HG02798 (cell line): ENCODE measurements at regions not wholly inside any gene's neighbourhood (a gene's known extent, or its start where the extent isn't known, plus 50 kb on each side); places are given as distances from the start of the nearest gene placed in this dataset.
"Not testable (repeated sequence)": the region's sequence is repeated elsewhere in the genome, so short reads cannot be mapped to it uniquely, and the experiment has no call there.

Experiments used
- ATAC-seq: cut with Tn5 transposase; IDR thresholded peaks from one replicate; pipeline ENCODE4 v1.9.1; 2021; ENCODE audit warnings: mild to moderate bottlenecking; ENCODE audit not compliant: unreplicated experiment, poor library complexity

- ATAC-seq, result no peak
Observed at GRCh38 chr4:105014234-105014633, 132.4 kb upstream of the TET2 start.

- ATAC-seq, result no peak
Observed at GRCh38 chr4:105014635-105015034, 132.0 kb upstream of the TET2 start.

GRCh38 chr4:105015750-105016149, 130.9 kb upstream of the TET2 start:
- ATAC-seq, result no peak

- ATAC-seq, result no peak
Observed at GRCh38 chr4:105022811-105023667, 123.6 kb upstream of the TET2 start.

GRCh38 chr4:105023668-105024055, 123.0 kb upstream of the TET2 start:
- ATAC-seq, result no peak

GRCh38 chr4:105025263-105026017, 121.2 kb upstream of the TET2 start:
- no peak for ATAC-seq

- no peak for ATAC-seq
Observed at GRCh38 chr4:105036991-105037390, 109.7 kb upstream of the TET2 start.

- ATAC-seq, result no peak
Observed at GRCh38 chr4:105042451-105042850, 104.2 kb upstream of the TET2 start.

- no peak for ATAC-seq
Observed at GRCh38 chr4:105050896-105051295, 95.8 kb upstream of the TET2 start.

- peak; percentile 20 for ATAC-seq
Observed at GRCh38 chr4:105057370-105058105, 89.1 kb upstream of the TET2 start.

GRCh38 chr4:105058177-105058812, 88.4 kb upstream of the TET2 start:
- ATAC-seq, result no peak

- ATAC-seq, result peak; percentile 38
Observed at GRCh38 chr4:105059337-105059736, 87.3 kb upstream of the TET2 start.

- ATAC-seq, result peak; percentile 87
Observed at GRCh38 chr4:105060628-105061027, 86.0 kb upstream of the TET2 start.

GRCh38 chr4:105061136-105061696, 85.5 kb upstream of the TET2 start:
- ATAC-seq, result peak; percentile 38

- ATAC-seq, result no peak
Observed at GRCh38 chr4:105061731-105062130, 84.9 kb upstream of the TET2 start.

- ATAC-seq, result no peak
Observed at GRCh38 chr4:105066401-105066800, 80.3 kb upstream of the TET2 start.

GRCh38 chr4:105067431-105067830, 79.2 kb upstream of the TET2 start:
- no peak for ATAC-seq

- no peak for ATAC-seq
Observed at GRCh38 chr4:105067946-105068345, 78.7 kb upstream of the TET2 start.

GRCh38 chr4:105068516-105068915, 78.2 kb upstream of the TET2 start:
- no peak for ATAC-seq

- ATAC-seq, result not testable (repeated sequence)
Observed at GRCh38 chr4:105072095-105072494, 74.6 kb upstream of the TET2 start.
